Activated T-cell treated with anti-CD3 and anti-CD28 coated beads, Interleukin-2, amount 50 U/mL, for 72 hours (primary cell): ENCODE measurements at regions not wholly inside any gene's neighbourhood (a gene's known extent, or its start where the extent isn't known, plus 50 kb on each side); places are given as distances from the start of the nearest gene placed in this dataset.

Experiments used
- ATAC-seq, 2 donors: fragments of 150-1000 bp; cut with Tn5 transposase; replicated peaks in 1 of 2; 2 replicates each; pipeline ENCODE4 v1.10.0; 2021; ENCODE audit warnings: moderate library complexity in 2 of 2, mild to moderate bottlenecking in 1 of 2
- DNase-seq, 2 donors: peaks; one replicate each; pipeline ENCODE4 v3.0.0; 2021 to 2022; ENCODE audit warnings: mixed read lengths in 1 of 2
- H3K27ac Mint-ChIP-seq: one replicate; pipeline ENCODE4 v1.8.0; 2022; ENCODE audit warnings: mild to moderate bottlenecking, moderate library complexity, mixed read lengths
- H3K27me3 Mint-ChIP-seq: one replicate; pipeline ENCODE4 v1.8.0; 2022; ENCODE audit warnings: low read depth, mixed read lengths
- H3K36me3 Mint-ChIP-seq, 2 donors: one replicate each; pipeline ENCODE4 v1.8.0; 2022; ENCODE audit warnings: mixed read lengths in 2 of 2, mild to moderate bottlenecking in 1 of 2; ENCODE audit not compliant: insufficient read depth in 2 of 2
- H3K4me1 Mint-ChIP-seq: one replicate; pipeline ENCODE4 v1.8.0; 2022; ENCODE audit warnings: low read depth, mixed read lengths
- H3K4me3 Mint-ChIP-seq, 2 donors: one replicate each; pipeline ENCODE4 v1.8.0; 2022; ENCODE audit warnings: mild to moderate bottlenecking in 2 of 2, mixed read lengths in 2 of 2, moderate library complexity in 2 of 2
- H3K9me3 Mint-ChIP-seq, 2 donors: one replicate each; pipeline ENCODE4 v1.8.0; 2022; ENCODE audit warnings: mixed read lengths in 2 of 2

DNA sequence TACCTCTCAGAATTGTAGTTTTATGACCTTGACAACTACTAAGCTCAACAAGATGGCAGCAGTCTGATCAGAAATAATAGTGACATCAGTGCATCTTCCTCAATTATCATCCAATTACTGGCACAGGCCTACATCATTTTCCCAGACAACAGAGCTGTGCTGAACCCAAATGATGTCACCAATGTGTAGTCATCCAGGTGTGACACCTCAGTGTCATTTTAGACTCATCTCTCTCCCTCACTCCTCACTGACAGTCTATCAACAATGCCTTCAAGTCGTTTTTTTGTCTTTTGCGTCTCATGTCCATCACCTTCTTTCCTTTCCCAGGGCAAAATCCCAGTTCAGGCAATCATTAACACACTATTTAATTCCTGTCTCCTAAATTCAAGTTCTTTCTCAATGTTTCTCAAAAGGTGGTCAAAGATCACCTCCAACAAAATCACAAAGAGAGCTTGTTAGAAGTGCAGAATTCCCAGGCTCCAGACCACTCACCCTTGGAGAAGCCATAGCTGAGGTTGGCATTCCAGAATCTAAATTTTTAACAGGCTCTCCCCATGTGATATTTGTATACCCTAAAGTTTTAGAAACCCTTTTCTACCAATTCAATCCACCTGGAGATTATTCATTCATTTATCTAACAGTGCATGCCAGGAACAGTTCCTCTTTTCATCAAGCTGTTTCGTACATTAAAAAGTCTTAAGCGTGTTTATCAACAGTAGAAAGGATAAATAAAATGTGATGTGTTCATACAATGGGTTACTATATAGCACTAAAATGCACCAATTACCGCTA, 125.3 kb upstream of the KLF7 start:
- peak overlapping the region; percentile 28 to 42 for H3K4me3 Mint-ChIP-seq
- DNase-seq (peak; percentile 32 to 48), ATAC-seq (peak; percentile 61 to 72)
- H3K27me3 Mint-ChIP-seq, result no peaks in the 10 kb centered on the region
- H3K36me3 Mint-ChIP-seq, result peaks cover 0 to 15% of the 10 kb centered on the region in 2 donors
- peaks cover 3 to 11% of the 10 kb centered on the region in 2 donors for H3K9me3 Mint-ChIP-seq
- H3K27ac Mint-ChIP-seq, result peak overlapping the region; percentile 64
- peaks cover 69% of the 10 kb centered on the region for H3K4me1 Mint-ChIP-seq

DNA sequence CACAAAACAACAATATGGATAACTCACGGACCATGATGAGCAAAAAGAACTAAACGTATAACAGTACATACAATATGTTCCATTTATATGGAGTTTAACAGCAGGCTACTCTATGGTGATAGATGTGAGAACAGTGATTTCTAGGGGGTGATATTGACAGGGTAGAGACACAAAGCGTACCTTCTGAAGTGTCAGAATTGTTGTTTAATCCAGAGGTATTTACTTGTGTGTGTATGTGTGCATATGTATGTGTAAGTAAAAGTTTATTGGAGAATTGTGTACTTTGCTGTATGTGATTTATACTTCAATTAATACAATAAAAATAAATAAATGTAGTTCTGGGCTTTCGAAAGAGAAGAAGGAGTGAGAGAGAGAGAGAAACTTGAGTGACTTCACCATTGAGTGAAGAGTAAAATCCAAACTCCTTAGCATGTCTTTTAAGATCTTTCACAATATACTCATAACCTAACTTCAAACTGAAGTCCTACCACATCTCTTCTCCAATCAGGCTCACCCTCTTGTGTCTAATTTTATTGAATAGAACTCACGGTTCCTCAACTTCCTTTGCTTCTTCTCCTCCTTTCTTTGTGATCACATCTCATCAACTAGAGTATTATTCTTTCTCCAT, 126.0 kb upstream of the KLF7 start:
- Mint-ChIP-seq H3K4me3 (peak overlapping the region; percentile 41 to 42), H3K27me3 (no peaks in the 10 kb centered on the region), H3K4me1 (peaks cover 62% of the 10 kb centered on the region), H3K36me3 (peaks cover 0 to 15% of the 10 kb centered on the region in 2 donors), H3K9me3 (peaks cover 3 to 11% of the 10 kb centered on the region in 2 donors), H3K27ac (peak overlapping the region; percentile 64)
- DNase-seq (no peak), ATAC-seq (peak; percentile 71 to 73)

DNA sequence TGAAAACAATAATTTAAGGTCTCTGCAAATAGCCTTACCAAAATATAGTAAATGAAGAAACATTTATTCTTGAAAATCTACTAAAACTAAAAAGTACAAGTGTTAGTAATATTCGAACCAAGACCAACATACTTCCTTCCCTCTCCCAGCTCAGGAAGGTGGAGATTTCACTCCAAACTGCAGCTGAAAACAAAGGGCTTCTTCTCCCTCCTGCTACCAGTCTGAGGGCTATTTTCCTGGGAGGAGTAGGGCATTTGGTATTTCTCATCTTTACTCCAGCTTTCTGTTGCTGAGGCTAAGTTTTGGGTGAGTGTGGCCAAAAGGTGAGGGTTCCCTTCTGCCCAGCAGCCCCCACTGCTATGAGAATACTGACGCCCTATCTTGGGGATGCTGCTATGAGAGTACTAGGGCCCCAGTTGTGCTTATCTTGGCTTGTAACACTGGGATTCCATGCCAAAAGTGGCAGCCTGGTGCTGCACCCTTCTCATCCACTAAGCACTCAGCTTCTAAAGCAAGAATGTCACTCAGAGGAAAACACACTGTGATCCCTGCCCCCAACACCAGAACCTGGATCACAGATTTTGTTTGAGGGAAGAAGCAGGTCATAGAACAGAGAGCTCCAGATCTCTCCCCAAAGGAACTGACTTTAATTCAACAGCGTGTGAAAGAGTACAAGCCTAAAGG, 130.7 kb upstream of the KLF7 start:
- H3K27ac Mint-ChIP-seq, result no peak overlapping the region
- peaks cover 4 to 9% of the 10 kb centered on the region in 2 donors for H3K9me3 Mint-ChIP-seq
- no peak for DNase-seq
- peaks cover 10 to 22% of the 10 kb centered on the region in 2 donors for H3K36me3 Mint-ChIP-seq
- no peaks in the 10 kb centered on the region for H3K27me3 Mint-ChIP-seq
- H3K4me1 Mint-ChIP-seq, result peaks cover 30% of the 10 kb centered on the region
- no peak overlapping the region for H3K4me3 Mint-ChIP-seq
- ATAC-seq, result no peak

DNA sequence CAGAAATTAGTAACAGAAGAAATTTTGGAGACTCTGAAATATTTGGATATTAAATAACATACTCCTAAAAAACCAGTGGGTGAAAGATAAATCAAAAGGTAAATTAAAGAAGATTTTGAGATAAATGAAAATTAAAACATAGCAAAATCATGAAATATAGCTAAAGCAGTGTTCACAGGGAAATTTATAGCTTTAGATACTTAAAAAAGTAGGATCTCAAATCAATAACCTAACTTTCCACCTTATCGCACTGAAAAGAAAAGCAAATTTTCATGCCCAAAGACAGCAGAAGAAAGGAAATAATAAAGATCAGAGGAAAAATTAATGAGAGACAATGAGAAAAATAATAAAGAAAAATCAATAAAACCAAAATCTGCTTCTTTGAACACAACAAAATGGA, 135.1 kb upstream of the KLF7 start:
- Mint-ChIP-seq H3K36me3 (peaks cover 10% of the 10 kb centered on the region in 2 donors), H3K27me3 (no peaks in the 10 kb centered on the region), H3K4me1 (peaks cover 11% of the 10 kb centered on the region), H3K9me3 (peaks cover 2 to 4% of the 10 kb centered on the region in 2 donors), H3K4me3 (no peak overlapping the region), H3K27ac (no peak overlapping the region)
- DNase-seq, result no peak
- ATAC-seq, result no peak

DNA sequence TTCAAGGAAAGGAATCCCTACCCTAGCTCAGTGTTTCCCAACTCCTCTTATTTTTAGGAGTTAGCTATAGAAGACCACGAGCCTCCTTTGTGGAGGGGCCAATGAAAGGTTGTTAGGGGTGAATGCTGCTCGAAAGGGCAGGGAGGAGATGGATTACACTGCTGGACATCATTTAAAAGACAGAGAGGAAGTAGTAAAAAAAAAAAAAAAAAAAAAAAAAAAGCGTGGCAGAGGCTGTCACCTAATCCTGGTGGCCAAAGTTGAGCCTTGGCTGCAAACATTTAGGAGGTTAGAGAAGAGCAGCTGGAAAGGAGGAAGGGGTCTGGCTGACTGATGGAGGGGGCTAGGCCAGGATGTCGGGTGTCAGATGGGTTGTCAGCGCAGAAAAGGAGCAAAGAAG, 139.0 kb upstream of the KLF7 start:
- H3K27me3 Mint-ChIP-seq, result no peaks in the 10 kb centered on the region
- ATAC-seq (no peak), DNase-seq (no peak)
- no peak overlapping the region for H3K27ac Mint-ChIP-seq
- H3K4me3 Mint-ChIP-seq, result no peak overlapping the region
- peaks cover 7 to 10% of the 10 kb centered on the region in 2 donors for H3K36me3 Mint-ChIP-seq
- peaks cover 0 to 1% of the 10 kb centered on the region in 2 donors for H3K9me3 Mint-ChIP-seq
- H3K4me1 Mint-ChIP-seq, result peaks cover 12% of the 10 kb centered on the region

DNA sequence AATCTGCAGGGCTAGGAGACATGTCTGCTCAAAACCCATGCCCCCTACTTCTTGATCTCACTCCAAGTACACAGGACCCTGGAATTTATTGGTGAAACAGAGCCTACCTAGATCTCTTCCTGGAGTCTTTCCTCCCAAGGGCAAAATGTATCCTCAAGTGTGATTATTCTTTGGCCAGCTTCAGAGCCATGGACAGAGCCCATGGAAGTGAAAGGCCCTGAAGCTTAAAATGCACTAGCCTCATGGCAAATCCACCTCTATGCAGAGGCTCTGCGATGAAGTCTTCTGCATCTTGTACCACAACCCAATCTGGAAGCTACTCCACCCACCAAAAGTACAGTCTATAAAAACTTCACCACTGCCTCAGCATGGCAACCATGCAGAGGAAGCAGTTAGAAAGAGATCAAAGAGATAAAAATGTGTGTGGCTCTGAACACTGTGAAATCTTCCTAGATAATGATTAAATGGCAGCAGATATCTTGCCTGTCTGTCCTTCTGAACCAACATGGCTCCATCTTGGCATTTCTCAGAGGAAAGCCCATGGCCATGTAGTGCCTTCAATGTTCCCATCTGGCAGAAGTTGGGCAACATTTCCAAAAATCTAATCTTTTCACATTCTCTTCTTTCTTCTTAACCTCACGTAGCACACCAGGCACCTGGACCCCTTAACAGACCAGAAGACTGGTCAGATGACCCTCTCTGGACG, 142.9 kb upstream of the KLF7 start:
- DNase-seq (no peak), ATAC-seq (no peak)
- no peak overlapping the region for H3K4me3 Mint-ChIP-seq
- H3K27ac Mint-ChIP-seq, result no peak overlapping the region
- H3K4me1 Mint-ChIP-seq, result peaks cover 46% of the 10 kb centered on the region
- peaks cover 4 to 7% of the 10 kb centered on the region in 2 donors for H3K9me3 Mint-ChIP-seq
- peaks cover 3 to 8% of the 10 kb centered on the region in 2 donors for H3K36me3 Mint-ChIP-seq
- no peaks in the 10 kb centered on the region for H3K27me3 Mint-ChIP-seq

DNA sequence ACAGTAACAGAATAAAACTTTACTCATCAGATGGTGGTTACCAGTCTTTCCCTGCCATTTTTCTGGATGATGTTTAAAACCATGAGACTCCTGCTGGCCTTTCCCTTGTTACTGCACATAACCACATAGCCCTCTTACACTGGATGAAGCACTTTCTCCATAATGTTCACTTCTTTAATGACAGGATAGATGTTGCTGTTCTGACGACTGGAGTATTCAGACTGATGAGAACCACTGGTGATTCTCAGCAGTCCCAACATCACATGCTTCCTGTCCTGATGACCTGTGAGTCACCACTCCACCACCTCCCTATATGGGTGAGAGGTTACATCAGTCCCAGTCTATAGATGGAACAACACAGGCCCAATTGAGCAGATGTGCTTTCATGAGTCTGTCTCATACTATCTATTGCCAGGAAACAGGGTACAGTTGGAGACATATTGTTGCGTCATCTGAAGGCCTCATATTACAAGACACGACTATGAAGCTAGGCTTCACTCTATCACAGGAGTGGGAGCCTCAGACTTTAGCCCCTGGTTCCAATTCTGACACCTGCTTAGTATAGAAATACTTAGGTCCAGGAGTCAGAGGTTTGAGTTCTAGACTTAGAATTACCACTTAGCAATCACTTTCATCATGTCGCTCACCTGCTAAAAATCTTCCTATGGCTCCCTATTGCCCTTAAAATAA, 145.7 kb upstream of the KLF7 start:
- H3K27me3 Mint-ChIP-seq, result no peaks in the 10 kb centered on the region
- H3K4me3 Mint-ChIP-seq, result peak overlapping the region; percentile 68 to 78
- H3K4me1 Mint-ChIP-seq, result peaks cover 52% of the 10 kb centered on the region
- peak; percentile 99 for ATAC-seq
- peak; percentile 75 to 81 for DNase-seq
- H3K9me3 Mint-ChIP-seq, result peaks cover 4 to 7% of the 10 kb centered on the region in 2 donors
- H3K27ac Mint-ChIP-seq, result peak overlapping the region; percentile 91
- H3K36me3 Mint-ChIP-seq, result peaks cover 3 to 8% of the 10 kb centered on the region in 2 donors

DNA sequence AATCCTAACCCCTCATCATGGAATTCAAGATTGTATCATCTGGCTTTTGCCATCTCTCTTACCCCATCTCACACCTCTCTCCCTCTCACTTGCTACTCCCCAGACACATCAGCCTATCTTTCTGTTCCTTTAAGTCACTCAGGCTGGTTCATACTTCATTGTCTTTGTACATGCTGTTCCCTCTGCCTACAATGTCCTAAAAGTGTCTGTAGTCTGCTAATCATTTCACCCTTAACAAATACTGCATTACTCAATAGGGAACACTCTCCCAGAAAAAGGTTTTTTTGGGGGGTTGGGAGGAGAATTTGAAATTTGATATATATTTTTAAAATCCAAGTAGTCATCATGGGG, 146.2 kb upstream of the KLF7 start:
- H3K9me3 Mint-ChIP-seq, result peaks cover 4 to 7% of the 10 kb centered on the region in 2 donors
- peak overlapping the region; percentile 68 to 78 for H3K4me3 Mint-ChIP-seq
- no peaks in the 10 kb centered on the region for H3K27me3 Mint-ChIP-seq
- no peak for ATAC-seq
- peaks cover 57% of the 10 kb centered on the region for H3K4me1 Mint-ChIP-seq
- peaks cover 3 to 8% of the 10 kb centered on the region in 2 donors for H3K36me3 Mint-ChIP-seq
- peak overlapping the region; percentile 91 for H3K27ac Mint-ChIP-seq
- DNase-seq, result no peak

DNA sequence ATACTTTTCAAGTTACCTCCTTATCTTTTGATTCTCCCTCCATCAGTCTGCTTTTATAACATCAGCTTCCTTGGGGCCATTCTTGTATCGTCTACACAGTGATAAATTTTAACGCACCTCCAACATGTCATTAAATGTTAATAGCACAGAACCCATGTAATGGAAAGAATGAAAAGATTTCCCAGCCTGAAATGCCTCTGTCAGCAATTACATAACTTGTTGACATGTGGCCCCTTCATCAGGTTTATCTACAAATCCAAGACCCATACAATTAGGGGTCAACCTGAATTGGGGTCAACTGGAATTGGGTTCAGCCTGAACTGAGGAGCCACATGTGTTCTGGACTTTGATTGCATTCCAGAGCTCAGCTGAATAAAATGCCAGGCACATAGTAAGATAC, 148.2 kb upstream of the KLF7 start:
- no peak for ATAC-seq
- Mint-ChIP-seq H3K9me3 (peaks cover 6 to 7% of the 10 kb centered on the region in 2 donors), H3K4me3 (no peak overlapping the region), H3K27me3 (no peaks in the 10 kb centered on the region), H3K36me3 (peaks cover 8% of the 10 kb centered on the region in 2 donors), H3K4me1 (peaks cover 71% of the 10 kb centered on the region), H3K27ac (peak overlapping the region; percentile 47)
- no peak for DNase-seq

DNA sequence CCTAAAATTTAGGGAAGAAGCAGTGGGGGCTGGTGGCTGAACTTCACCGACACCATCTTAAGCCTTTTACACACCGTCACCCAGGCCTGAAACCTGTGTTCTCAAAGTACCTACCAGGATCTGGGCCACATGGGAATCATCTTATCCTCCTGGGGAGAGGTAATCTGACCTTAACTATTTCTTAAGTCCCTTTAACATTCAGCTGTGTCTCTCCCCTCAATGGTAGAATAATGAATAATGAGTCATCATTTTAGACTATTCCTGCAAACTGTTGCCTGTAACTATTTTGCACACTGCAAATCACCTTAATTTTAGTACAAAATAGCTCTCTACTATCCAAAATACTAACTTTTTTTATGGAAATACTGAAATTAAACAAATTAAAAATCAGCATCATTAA, 149.4 kb upstream of the KLF7 start:
- ATAC-seq, result no peak
- no peak for DNase-seq
- Mint-ChIP-seq H3K4me1 (peaks cover 74% of the 10 kb centered on the region), H3K36me3 (peaks cover 8% of the 10 kb centered on the region in 2 donors), H3K4me3 (no peak overlapping the region), H3K27ac (no peak overlapping the region), H3K27me3 (peaks cover 2% of the 10 kb centered on the region), H3K9me3 (peaks cover 6 to 7% of the 10 kb centered on the region in 2 donors)

DNA sequence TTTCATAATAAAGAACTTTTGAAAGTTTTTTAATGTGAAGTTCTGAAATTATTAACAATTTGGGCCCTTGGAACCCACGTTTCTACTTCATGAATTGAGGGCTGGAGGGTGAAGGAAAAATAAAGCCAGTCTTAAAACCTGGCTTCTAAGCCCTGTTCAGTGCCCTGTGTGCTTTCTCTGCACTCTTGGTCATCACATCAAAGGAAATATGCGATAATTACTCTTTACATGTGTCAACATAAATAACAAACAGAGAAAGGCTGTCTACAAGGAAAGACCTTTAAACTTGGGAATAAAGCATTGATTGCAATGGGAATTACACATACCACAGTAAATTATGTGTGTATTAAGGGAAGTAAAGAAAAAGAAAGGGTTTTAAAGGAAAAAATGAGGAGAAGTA, 150.7 kb upstream of the KLF7 start:
- peaks cover 6 to 8% of the 10 kb centered on the region in 2 donors for H3K36me3 Mint-ChIP-seq
- peaks cover 68% of the 10 kb centered on the region for H3K4me1 Mint-ChIP-seq
- H3K9me3 Mint-ChIP-seq, result peaks cover 4 to 7% of the 10 kb centered on the region in 2 donors
- ATAC-seq (no peak), DNase-seq (no peak)
- H3K27me3 Mint-ChIP-seq, result peaks cover 13% of the 10 kb centered on the region
- H3K27ac Mint-ChIP-seq, result peak overlapping the region; percentile 92
- peak overlapping the region in 1 of 2 donors; percentile 75 for H3K4me3 Mint-ChIP-seq

DNA sequence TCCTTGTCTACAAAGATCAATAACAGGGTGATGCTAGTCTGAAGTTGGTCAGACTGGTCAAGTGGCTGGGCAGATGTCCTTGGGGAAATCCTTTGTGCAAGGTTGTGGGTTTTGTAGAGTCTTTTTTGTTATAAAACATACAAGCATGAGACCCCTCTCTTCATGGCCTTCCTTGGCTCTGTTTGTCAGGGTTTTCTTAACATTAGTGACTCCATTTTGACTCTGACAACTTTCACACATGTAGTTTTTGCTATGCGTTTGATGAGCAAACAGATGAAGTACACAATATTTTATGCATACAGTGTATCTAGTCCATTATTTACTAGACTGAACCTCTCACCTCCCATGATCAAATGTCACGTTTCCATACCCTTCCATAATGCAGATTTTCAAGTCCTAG, 151.2 kb upstream of the KLF7 start:
- H3K4me3 Mint-ChIP-seq, result peak overlapping the region in 1 of 2 donors; percentile 75
- peaks cover 13% of the 10 kb centered on the region for H3K27me3 Mint-ChIP-seq
- H3K36me3 Mint-ChIP-seq, result peaks cover 4 to 8% of the 10 kb centered on the region in 2 donors
- H3K27ac Mint-ChIP-seq, result peak overlapping the region; percentile 92
- DNase-seq (no peak), ATAC-seq (no peak)
- H3K9me3 Mint-ChIP-seq, result peaks cover 4 to 6% of the 10 kb centered on the region in 2 donors
- peaks cover 63% of the 10 kb centered on the region for H3K4me1 Mint-ChIP-seq
